Panc1 (cell line): ENCODE measurements at regions not wholly inside any gene's neighbourhood (a gene's known extent, or its start where the extent isn't known, plus 50 kb on each side); places are given as distances from the start of the nearest gene placed in this dataset.

Experiments used
- ATAC-seq: fragments of 200-7000 bp; cut with Tn5 transposase; 2 replicates; pipeline ENCODE4 v1.9.1; 2020; ENCODE audit warnings: mild to moderate bottlenecking, moderate library complexity
- BruUV-seq: library from RNA; stranded (reverse); fragments of 400-500 nt; replicated peaks from 2 replicates; lab custom pipeline; 2021; lab: Mats Ljungman, UMichigan
- CTCF ChIA-PET: fragments of 300-600 bp; sonication (Branson Sonifier 250); formaldehyde crosslinking; loops from one replicate; lab custom pipeline; 2022; ENCODE audit warnings: antibody characterized with exemption; lab: Charles Lee
- POLR2A ChIA-PET: fragments of 300-600 bp; sonication (Branson Sonifier 250); formaldehyde crosslinking; loops from one replicate; lab custom pipeline; 2022; ENCODE audit warnings: antibody characterized with exemption; lab: Charles Lee
- DNase-seq: peaks from one replicate; pipeline ENCODE4 v3.0.0-alpha.2; 2010; ENCODE audit warnings: low read depth, low spot score
- H3K27ac ChIP-seq: 2 replicates; pipeline ENCODE4 v1.5.1; 2011; ENCODE audit warnings: mild to moderate bottlenecking, low read length, inconsistent platforms
- H3K27me3 ChIP-seq: fragments of 200-500 bp; sonication (Bioruptor generic); 2 replicates; pipeline ENCODE4 v1.6.0; 2014; ENCODE audit warnings: low read length, inconsistent platforms; ENCODE audit not compliant: control insufficient read depth, insufficient read depth
- H3K36me3 ChIP-seq: fragments of 200-500 bp; sonication (Bioruptor generic); 2 replicates; pipeline ENCODE4 v1.5.1; 2014; ENCODE audit warnings: inconsistent platforms, mild to moderate bottlenecking, low read length, moderate library complexity; ENCODE audit not compliant: control insufficient read depth, insufficient read depth
- H3K4me1 ChIP-seq: 2 replicates; pipeline ENCODE4 v1.5.1; 2011; ENCODE audit warnings: inconsistent platforms, mild to moderate bottlenecking, low read length, moderate library complexity; ENCODE audit not compliant: control insufficient read depth, insufficient read depth
- H3K4me3 ChIP-seq, 2 experiments: 2 replicates each; pipeline ENCODE4 v1.5.1; 2011 to 2012; ENCODE audit warnings: low read depth in 2 of 2, low read length in 2 of 2, mild to moderate bottlenecking in 2 of 2, inconsistent platforms in 1 of 2, moderate library complexity in 1 of 2
- H3K9me3 ChIP-seq: fragments of 200-500 bp; sonication (Bioruptor generic); 2 replicates; pipeline ENCODE4 v1.5.1; 2014; ENCODE audit warnings: low read depth, mild to moderate bottlenecking, inconsistent platforms, low read length, moderate library complexity; ENCODE audit not compliant: control insufficient read depth, insufficient read depth
- CTCF ChIP-seq: fragments of 450-650 bp; IDR thresholded peaks from 2 replicates; pipeline ENCODE4 v1.5.1; 2017; ENCODE audit warnings: mild to moderate bottlenecking
- POLR2AphosphoS5 ChIP-seq: IDR thresholded peaks from 2 replicates; pipeline ENCODE4 v1.6.1; 2012; ENCODE audit warnings: mild to moderate bottlenecking, low read depth, low read length, moderate library complexity
- REST ChIP-seq, 2 experiments: IDR thresholded peaks; 2 replicates each; pipeline ENCODE4 v1.6.1; 2011 to 2012; ENCODE audit warnings: low read depth in 2 of 2, control low read depth in 1 of 2, low read length in 1 of 2, mild to moderate bottlenecking in 1 of 2, moderate library complexity in 1 of 2; ENCODE audit not compliant: insufficient read depth in 1 of 2
- SIN3A ChIP-seq: IDR thresholded peaks from 2 replicates; pipeline ENCODE4 v1.6.1; 2012; ENCODE audit warnings: low read depth, mild to moderate bottlenecking, low read length, moderate library complexity, borderline replicate concordance; ENCODE audit not compliant: insufficient read depth
- TCF7L2 ChIP-seq: IDR thresholded peaks from 2 replicates; pipeline ENCODE4 v1.6.1; 2011; ENCODE audit warnings: mild to moderate bottlenecking, low read depth, low read length, inconsistent platforms
- in situ Hi-C: cut with HindIII; loops from 2 replicates; pipeline ENCODE4 v1.10.0; 2016; ENCODE audit warnings: low sequenced_read_pairs, low pct_unique_long_range_greater_than_20kb
- intact Hi-C: fragments of 100-400 bp; cut with micrococcal nuclease; formaldehyde crosslinking; loops from one replicate; pipeline ENCODE4 v1.10.0; 2022; ENCODE audit not compliant: unreplicated experiment

DNA sequence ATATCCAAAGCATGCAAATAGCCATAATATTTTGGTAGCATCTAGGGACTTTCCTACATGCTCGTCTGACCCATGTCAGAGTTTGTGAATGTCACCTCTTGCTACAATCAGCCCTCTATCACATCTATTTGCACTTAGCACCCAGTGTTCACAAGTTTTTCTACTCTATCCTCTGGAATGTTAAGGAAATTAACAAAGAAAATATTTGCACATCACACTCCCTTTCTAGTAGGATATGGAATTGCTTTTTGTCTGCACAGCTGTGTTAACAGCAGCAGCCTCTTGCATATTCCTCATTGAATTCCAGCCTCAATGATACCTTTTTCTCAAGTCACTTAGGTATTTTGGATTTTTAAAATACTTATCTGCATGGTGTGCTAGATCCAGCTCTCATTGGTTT lies 403.1 kb upstream of the SEMA3C start:
- TF ChIP-seq SIN3A, result no peak
- no peak for TF ChIP-seq CTCF
- intact Hi-C loops (no loop called here), in situ Hi-C loops (no loop called here)
- no peak overlapping the region for H3K4me3 ChIP-seq
- H3K4me1 ChIP-seq, result peaks cover 10% of the 10 kb centered on the region
- H3K36me3 ChIP-seq, result no peaks in the 10 kb centered on the region
- ChIA-PET POLR2A (no interaction called here), CTCF (no interaction called here)
- no peaks in the 10 kb centered on the region for H3K27me3 ChIP-seq
- H3K27ac ChIP-seq, result peak overlapping the region; percentile 69; the same call in 1 of the 2 replicates
- ATAC-seq (no peak), DNase-seq (no peak)
- BruUV-seq, result no TSS peak
- no peaks in the 10 kb centered on the region for H3K9me3 ChIP-seq

DNA sequence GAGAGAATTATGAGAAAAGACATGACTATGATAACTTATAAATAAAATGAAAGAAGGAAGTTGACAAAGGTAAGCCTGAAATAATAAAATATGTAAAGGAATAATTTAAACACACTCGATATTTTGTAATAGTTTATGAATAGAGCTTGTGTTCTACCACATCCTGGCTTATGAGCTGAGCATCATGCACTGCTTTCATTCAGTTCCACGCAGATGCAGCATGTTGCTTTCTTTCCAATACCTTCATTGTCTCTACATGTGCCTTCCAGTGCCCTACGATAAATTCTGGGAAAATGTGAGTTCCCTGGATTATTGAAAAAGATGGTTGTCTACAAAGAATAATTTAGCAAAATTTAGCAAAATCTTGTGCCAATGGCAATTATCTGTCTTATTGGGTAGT lies 398.9 kb upstream of the SEMA3C start:
- ATAC-seq, result no peak
- Histone ChIP-seq H3K4me1 (peaks cover 7% of the 10 kb centered on the region), H3K9me3 (no peaks in the 10 kb centered on the region), H3K4me3 (no peak overlapping the region), H3K36me3 (no peaks in the 10 kb centered on the region; the same call in 1 of the 2 replicates), H3K27ac (peak overlapping the region; percentile 49; the same call in 1 of the 2 replicates), H3K27me3 (no peaks in the 10 kb centered on the region)
- CTCF ChIA-PET, result no interaction called here
- no peak for TF ChIP-seq CTCF
- no peak for TF ChIP-seq POLR2AphosphoS5
- no TSS peak for BruUV-seq
- POLR2A ChIA-PET, result no interaction called here
- in situ Hi-C loops, result no loop called here
- DNase-seq, result no peak
- intact Hi-C loops, result no loop called here

DNA sequence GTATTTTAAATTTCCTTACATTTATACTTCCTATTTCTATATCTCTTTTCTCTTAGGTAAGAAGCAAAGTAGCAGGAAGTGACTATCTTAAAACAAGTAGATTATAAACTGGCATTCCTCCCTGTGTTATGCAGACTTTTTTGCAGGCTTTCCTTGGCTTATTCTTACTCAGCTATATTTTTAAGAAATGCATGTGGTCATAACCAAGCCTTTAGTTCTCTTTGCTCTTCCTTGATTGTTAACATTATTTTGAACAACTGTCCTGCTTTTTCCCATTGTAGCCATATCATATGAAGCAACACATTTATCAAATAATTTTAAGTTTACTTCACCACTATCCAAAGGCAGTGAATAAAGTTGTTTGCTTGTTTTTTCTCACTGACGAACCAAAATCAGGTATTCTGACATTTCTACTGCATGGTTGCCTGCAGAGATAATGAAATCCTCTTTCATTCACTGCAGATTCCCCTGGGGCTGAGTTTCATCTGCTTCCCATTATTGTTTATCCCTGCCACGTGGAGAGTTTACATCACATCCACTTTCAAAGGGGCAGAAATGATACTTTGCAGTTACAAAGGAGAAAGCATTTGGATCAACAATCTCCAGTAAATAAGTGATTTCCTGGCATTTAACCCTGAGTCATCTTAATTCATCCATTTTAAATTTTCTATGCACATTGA lies 389.9 kb upstream of the SEMA3C start:
- TF ChIP-seq CTCF, result no peak
- no peak for TF ChIP-seq REST (IDR thresholded peaks at IDR 0.05; ENCODE audit: insufficient read depth in 1 of 2, low read depth in 2 of 2, low read length in 1 of 2)
- no peak for TF ChIP-seq SIN3A
- no peak for TF ChIP-seq POLR2AphosphoS5
- TF ChIP-seq TCF7L2, result no peak
- CTCF ChIA-PET, result no interaction called here
- POLR2A ChIA-PET, result no interaction called here
- Histone ChIP-seq H3K36me3 (no peaks in the 10 kb centered on the region; the same call in 1 of the 2 replicates), H3K27ac (peak overlapping the region; percentile 56; the same call in 1 of the 2 replicates), H3K9me3 (no peaks in the 10 kb centered on the region), H3K4me1 (no peaks in the 10 kb centered on the region; the same call in 1 of the 2 replicates), H3K27me3 (no peaks in the 10 kb centered on the region), H3K4me3 (no peak overlapping the region)
- BruUV-seq, result no TSS peak
- intact Hi-C loops, result no loop called here
- no peak for ATAC-seq
- in situ Hi-C loops, result no loop called here
- DNase-seq, result no peak
